HEK293T (cell line): ENCODE measurements at regions not wholly inside any gene's neighbourhood (a gene's known extent, or its start where the extent isn't known, plus 50 kb on each side); places are given as distances from the start of the nearest gene placed in this dataset.

Experiments used
- BHLHE40 ChIP-seq: fragments of 450-650 bp; IDR thresholded peaks from 2 replicates; pipeline ENCODE4 v1.6.1; 2016; ENCODE audit warnings: mild to moderate bottlenecking, moderate library complexity, borderline replicate concordance
- FOXA1 ChIP-seq: fragments of 450-650 bp; IDR thresholded peaks from 2 replicates; pipeline ENCODE4 v1.6.1; 2016; ENCODE audit warnings: mild to moderate bottlenecking
- FOXM1 ChIP-seq: fragments of 450-650 bp; IDR thresholded peaks from 2 replicates; pipeline ENCODE4 v1.6.1; 2017; ENCODE audit warnings: mild to moderate bottlenecking, borderline replicate concordance
- LEF1 ChIP-seq: fragments of 450-650 bp; IDR thresholded peaks from 2 replicates; pipeline ENCODE4 v1.6.1; 2017; ENCODE audit warnings: mild to moderate bottlenecking, borderline replicate concordance
- NFRKB ChIP-seq: fragments of 450-650 bp; IDR thresholded peaks from 2 replicates; pipeline ENCODE4 v1.6.1; 2016; ENCODE audit warnings: mild to moderate bottlenecking, moderate library complexity
- SP1 ChIP-seq: fragments of 450-650 bp; IDR thresholded peaks from 2 replicates; pipeline ENCODE4 v1.6.1; 2017
- SUZ12 ChIP-seq: fragments of 450-650 bp; IDR thresholded peaks from 2 replicates; pipeline ENCODE4 v1.6.1; 2016; ENCODE audit warnings: mild to moderate bottlenecking

GRCh38 chr13:59459972-59460371 lies 703.8 kb downstream of the DIAPH3 start:
- no peak for TF ChIP-seq FOXA1
- TF ChIP-seq SP1, result no peak
- no peak for TF ChIP-seq BHLHE40
- TF ChIP-seq SUZ12, result no peak
- TF ChIP-seq LEF1, result no peak
- no peak for TF ChIP-seq FOXM1
- no peak for TF ChIP-seq NFRKB
